Neutrophil (primary cell): ENCODE measurements at regions not wholly inside any gene's neighbourhood (a gene's known extent, or its start where the extent isn't known, plus 50 kb on each side); places are given as distances from the start of the nearest gene placed in this dataset.

Experiments
- H3K27ac ChIP-seq: fragments of 200-600 bp; sonication (generic); 2 replicates; pipeline ENCODE4 v1.5.1; 2016; ENCODE audit warnings: mild to moderate bottlenecking, moderate library complexity
- H3K27me3 ChIP-seq: fragments of 200-600 bp; sonication (generic); 2 replicates; pipeline ENCODE4 v1.6.0; 2016; ENCODE audit warnings: mild to moderate bottlenecking
- H3K36me3 ChIP-seq: fragments of 200-600 bp; sonication (generic); 2 replicates; pipeline ENCODE4 v1.5.1; 2017
- H3K4me1 ChIP-seq, 2 experiments: fragments of 200-600 bp in 1 of 2; sonication (generic) in 1 of 2; 1 replicate in 1 of 2; 2 replicates in 1 of 2; pipeline versions ENCODE4 v1.5.1 to v1.6.1; 2013 to 2016; ENCODE audit warnings: low read depth in 1 of 2, low read length in 1 of 2, mild to moderate bottlenecking in 1 of 2, moderate library complexity in 1 of 2; ENCODE audit not compliant: control insufficient read depth in 1 of 2, insufficient read depth in 1 of 2
- H3K4me3 ChIP-seq, 2 experiments: fragments of 200-600 bp in 1 of 2; sonication (generic) in 1 of 2; 1 replicate in 1 of 2; 2 replicates in 1 of 2; pipeline ENCODE4 v1.5.1; 2013 to 2016; ENCODE audit warnings: low read depth in 1 of 2, low read length in 1 of 2, mild to moderate bottlenecking in 1 of 2, moderate library complexity in 1 of 2
- H3K9me3 ChIP-seq: fragments of 200-600 bp; sonication (generic); 2 replicates; pipeline ENCODE4 v1.5.1; 2016
- TF ChIP-seq, protein P1 (sequence below): fragments of 200-600 bp; sonication (generic); IDR thresholded peaks from 2 replicates; pipeline ENCODE4 v1.5.1; 2016; ENCODE audit warnings: antibody characterized with exemption

DNA sequence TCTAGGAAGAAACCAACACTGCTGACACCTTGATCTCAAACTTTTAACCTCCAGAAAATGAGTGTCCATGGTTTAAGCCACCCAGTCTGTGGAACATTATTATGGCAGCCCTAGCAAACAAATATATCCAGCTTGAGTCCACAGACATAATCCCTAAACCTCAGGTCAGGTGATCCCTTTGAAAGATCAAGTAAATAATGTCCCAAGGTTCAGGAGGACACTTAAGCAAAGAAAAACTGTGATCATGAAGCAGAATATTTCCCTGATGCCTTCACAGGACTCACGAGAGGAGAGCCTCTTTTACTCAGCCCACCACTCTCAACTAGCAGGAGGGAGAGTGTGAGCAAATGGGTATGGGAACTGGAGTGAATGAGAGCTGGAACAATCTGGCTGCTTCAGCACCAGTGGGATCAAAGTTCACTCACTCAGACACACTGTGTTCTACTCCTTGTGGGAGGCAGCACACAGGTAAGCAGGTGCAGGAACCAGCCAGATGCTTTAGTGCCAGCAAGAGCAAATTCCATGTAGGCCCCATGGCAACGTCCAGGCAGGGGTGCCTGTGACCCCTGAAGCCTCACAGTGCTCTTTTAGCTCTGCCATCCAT lies 608.4 kb downstream of the RAB28 start:
- Histone ChIP-seq H3K4me1 (no peaks in the 10 kb centered on the region), H3K27ac (no peak overlapping the region), H3K9me3 (no peaks in the 10 kb centered on the region), H3K27me3 (no peaks in the 10 kb centered on the region), H3K4me3 (no peak overlapping the region), H3K36me3 (no peaks in the 10 kb centered on the region)
- TF ChIP-seq, protein P1, sequence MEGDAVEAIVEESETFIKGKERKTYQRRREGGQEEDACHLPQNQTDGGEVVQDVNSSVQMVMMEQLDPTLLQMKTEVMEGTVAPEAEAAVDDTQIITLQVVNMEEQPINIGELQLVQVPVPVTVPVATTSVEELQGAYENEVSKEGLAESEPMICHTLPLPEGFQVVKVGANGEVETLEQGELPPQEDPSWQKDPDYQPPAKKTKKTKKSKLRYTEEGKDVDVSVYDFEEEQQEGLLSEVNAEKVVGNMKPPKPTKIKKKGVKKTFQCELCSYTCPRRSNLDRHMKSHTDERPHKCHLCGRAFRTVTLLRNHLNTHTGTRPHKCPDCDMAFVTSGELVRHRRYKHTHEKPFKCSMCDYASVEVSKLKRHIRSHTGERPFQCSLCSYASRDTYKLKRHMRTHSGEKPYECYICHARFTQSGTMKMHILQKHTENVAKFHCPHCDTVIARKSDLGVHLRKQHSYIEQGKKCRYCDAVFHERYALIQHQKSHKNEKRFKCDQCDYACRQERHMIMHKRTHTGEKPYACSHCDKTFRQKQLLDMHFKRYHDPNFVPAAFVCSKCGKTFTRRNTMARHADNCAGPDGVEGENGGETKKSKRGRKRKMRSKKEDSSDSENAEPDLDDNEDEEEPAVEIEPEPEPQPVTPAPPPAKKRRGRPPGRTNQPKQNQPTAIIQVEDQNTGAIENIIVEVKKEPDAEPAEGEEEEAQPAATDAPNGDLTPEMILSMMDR, result no peak

DNA sequence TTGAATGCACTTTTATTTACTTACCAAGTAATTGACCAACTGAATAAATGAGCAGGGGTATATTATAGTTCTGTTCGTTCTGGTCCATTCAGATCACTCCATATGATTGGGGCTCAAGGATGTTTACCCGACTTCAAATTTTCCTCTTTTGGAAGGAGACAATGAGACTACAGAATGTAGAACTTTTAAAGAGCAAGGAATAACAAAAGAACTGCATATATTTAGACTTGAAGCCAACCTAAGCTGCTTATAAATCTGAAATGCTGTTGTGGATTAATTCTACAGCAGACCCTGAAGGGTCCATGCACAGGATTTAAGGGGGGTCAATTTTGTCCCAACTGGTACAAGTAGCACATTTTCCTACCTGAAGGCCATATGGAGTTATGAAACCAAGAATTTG lies 610.8 kb downstream of the RAB28 start:
- H3K36me3 ChIP-seq, result no peaks in the 10 kb centered on the region
- no peaks in the 10 kb centered on the region for H3K27me3 ChIP-seq
- H3K27ac ChIP-seq, result no peak overlapping the region
- H3K4me1 ChIP-seq, result no peaks in the 10 kb centered on the region
- H3K9me3 ChIP-seq, result no peaks in the 10 kb centered on the region
- TF ChIP-seq, protein P1, result no peak
- H3K4me3 ChIP-seq, result no peak overlapping the region

DNA sequence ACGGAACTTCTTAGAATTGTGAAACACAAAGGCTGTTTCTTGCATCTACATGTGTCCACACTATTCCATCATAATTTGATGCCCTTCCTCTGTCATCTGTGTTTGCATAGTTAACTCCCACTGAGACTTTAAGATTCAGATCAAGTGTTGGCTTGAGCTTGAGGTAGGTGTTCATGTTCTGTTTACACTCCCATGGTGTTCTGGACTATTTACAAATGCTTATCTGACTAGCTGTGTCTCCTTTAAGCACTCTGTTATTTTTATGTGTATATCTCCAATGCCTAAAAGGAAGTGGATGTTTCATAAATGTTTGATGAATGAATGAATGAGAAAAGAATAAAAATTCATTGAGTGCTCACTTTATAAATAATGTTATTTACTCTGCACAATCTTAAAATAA lies 622.7 kb downstream of the RAB28 start:
- Histone ChIP-seq H3K36me3 (no peaks in the 10 kb centered on the region), H3K4me1 (no peaks in the 10 kb centered on the region), H3K4me3 (no peak overlapping the region), H3K27me3 (no peaks in the 10 kb centered on the region), H3K27ac (no peak overlapping the region), H3K9me3 (no peaks in the 10 kb centered on the region)
- TF ChIP-seq, protein P1, result no peak

DNA sequence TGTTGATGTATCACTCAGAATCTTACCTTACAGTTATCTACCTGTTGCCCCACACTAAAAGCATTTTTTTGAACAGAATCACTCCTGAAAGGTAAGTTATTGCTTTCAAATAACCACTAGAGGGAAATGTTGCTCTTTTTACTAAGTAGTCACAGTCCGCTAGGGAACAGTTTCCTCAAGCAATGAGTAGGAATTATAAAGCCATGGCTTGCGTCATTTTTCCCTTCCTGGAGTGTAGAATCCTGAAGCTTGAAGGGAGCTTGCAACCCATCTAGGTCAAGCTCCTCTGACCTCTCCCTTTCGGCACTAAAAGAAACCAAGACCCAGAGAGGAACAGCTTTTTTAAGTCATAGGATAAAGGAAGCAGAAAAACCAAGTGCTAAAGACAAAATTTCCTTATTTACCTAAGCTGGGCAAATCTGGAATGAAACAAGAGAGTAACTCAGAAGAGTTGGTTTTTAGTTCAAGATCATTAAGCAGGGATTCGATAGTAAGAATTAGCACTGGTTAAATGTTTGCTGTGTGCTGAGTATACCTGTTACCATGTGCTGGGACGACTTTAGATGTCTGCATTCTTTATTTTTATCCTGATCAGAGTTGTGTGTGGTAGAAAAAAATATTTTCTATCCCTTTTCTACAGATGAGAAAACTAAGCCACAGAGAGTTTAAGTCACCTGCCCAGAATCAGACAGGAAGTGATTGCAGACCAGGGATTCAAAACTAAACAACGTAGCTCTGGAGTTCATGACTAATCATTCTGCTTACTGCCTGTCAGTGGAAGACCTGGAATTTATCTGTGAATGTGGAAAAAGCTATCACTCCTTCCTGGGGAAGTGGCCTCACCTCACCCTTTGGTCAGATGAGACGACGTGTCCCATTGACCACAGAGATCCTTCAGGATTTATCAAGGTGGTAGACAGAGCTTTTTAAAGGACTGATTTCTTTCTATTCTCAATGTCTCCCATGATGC lies 631.5 kb downstream of the RAB28 start:
- Histone ChIP-seq H3K4me3 (no peak overlapping the region), H3K27ac (no peak overlapping the region), H3K27me3 (no peaks in the 10 kb centered on the region), H3K4me1 (no peaks in the 10 kb centered on the region), H3K9me3 (no peaks in the 10 kb centered on the region), H3K36me3 (no peaks in the 10 kb centered on the region)
- TF ChIP-seq, protein P1, result no peak

DNA sequence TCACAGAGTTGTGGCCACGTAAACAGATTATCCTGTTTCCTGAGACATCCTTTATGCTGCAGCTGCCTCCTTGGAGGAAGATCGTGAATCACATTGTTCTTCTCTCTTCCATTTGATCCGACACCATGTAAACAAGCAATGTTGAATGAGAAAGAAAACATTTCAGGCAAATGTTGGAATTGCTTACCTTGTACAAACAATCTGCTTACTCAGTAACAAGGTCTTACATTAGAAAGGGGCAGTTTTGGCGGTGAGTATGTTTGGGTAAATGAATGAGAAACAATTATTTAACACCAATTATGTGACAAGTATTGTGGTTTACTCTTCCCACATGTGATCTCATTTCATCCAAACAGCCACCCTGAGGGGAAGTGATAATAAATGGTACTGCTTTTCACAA lies 637.8 kb downstream of the RAB28 start:
- Histone ChIP-seq H3K4me3 (no peak overlapping the region), H3K36me3 (no peaks in the 10 kb centered on the region), H3K27ac (no peak overlapping the region), H3K9me3 (no peaks in the 10 kb centered on the region), H3K27me3 (no peaks in the 10 kb centered on the region), H3K4me1 (no peaks in the 10 kb centered on the region)
- TF ChIP-seq, protein P1, result no peak
